GM21737 (cell line): ENCODE measurements at regions not wholly inside any gene's neighbourhood (a gene's known extent, or its start where the extent isn't known, plus 50 kb on each side); places are given as distances from the start of the nearest gene placed in this dataset.

Experiments
- ATAC-seq: cut with Tn5 transposase; IDR thresholded peaks from one replicate; pipeline ENCODE4 v1.9.1; 2021; ENCODE audit warnings: mild to moderate bottlenecking, moderate library complexity; ENCODE audit not compliant: unreplicated experiment

DNA sequence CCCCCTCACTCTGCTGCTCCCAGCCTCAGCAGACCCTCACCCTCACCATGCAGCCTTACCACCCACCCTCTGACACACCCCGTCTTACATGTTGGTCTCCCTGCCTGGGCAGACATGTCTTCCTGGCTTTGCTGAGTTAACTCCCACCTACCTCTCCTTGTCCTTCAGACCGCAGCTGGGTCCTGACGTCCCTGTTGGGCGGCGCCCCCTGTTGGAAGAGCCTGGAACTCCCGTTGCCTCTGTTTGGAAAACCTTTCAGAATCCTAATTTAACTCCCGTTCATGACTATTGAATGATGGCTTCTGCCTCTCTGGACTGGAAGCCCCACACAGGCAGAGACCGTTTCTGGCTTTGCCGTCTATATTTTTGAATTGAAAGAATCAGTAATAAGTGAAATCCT lies 245.1 kb downstream of the MYLK4 start:
- no peak for ATAC-seq

GRCh38 chr6:2504495-2505064 lies 246.1 kb downstream of the MYLK4 start:
- ATAC-seq, result no peak

DNA sequence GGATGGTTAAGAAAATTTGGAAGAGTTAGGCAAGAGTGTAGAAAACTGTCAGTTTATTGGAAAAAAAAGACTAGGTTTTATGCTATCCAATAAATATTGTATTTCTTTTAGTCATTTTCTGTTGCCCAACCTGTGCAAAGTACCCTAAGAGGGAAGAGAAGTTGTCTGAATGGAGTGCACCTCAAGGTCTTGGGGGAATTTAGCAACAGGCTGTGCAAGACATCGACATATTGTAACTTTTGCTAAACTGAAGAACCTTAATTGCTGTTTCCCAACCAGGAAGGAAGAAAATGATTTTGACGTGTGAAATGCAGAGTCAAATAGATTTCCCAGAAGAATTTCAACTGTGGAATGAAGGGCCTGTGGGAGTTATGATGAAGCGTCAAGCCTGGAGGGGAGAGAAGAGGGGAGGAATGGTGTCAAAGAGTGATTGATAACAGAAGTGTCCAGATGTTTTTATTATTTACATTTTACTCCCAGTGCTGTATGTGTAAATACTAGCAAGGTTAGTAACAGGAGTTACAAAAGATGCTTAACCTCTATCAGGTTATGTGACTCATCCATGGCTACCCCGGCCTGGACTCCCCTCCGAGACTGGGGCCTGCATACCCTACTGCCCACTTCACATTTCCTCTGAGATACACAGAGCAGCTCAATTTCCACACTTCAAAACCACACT lies 246.8 kb downstream of the MYLK4 start:
- ATAC-seq, result no peak

- no peak for ATAC-seq
Observed at GRCh38 chr6:2502998-2503674, 247.6 kb downstream of the MYLK4 start.

DNA sequence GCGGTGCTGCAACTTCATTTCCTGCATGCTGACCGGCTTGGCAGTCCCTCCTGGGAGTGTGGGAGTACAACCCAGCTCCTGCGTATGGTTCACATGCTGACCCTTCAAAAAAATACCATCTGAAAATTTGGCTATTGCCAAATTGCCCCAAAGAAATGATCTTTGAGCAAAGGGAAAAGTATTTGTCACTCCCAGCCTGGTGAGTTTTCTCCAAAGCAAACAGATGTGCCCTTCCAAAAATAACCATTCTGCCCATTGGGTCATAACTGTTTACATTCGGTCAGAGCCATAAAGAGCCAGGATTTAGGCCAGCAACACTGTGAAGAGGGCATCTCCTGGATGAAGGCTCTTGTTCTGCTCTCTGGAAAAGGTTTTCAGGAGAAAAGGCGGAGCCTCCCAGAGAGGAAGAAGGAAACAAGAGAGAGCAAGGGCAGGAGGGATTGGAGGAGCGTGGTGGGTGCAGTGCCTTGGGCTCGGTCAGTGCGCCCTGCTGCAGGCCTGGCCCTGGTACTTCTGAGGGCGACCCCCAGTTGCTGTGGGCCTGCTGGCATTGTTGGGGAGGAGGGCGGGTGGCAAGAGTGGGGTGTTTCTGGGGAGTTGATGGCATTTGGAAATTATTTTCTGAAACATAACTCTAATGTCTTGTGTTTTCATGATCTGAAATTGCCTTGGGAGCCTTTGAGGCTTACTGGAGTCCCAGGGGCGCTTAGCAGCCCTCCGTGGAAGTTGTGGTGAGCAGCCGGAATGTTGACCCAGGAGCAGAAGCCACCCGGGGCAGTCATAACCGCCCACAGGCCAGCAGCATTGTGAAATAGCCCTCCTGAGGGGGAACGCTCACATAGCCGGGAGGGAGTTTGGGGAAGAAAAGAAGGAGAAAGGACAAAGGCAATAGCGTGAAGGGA lies 248.4 kb downstream of the MYLK4 start:
- no peak for ATAC-seq

- ATAC-seq, result no peak
Observed at GRCh38 chr6:2497922-2498623, 252.6 kb downstream of the MYLK4 start.

- no peak for ATAC-seq
Observed at GRCh38 chr6:2496291-2496690, 250.9 kb upstream of the GMDS start.

- no peak for ATAC-seq
Observed at GRCh38 chr6:2492686-2493523, 247.5 kb upstream of the GMDS start.

- ATAC-seq, result no peak
Observed at GRCh38 chr6:2491137-2491536, 245.7 kb upstream of the GMDS start.

DNA sequence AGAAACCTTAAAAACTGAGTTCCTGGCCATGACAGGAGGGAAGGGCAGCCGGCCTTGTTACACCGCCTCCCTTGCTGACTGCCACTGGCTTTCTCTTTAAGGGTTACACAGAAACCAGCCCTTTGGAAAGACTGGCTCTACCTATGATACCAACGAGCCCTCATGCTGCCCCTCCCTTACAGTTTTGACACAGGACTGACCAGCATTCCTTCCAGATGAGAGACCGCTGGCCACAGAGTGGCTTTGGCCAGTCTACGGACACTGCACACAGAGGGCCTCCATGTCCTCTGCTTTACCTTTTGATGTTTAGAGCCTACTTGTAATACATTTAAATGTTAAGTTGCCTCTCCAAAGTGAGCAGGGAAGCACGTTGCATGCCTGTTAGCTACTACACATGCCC lies 243.2 kb upstream of the GMDS start:
- ATAC-seq, result no peak

DNA sequence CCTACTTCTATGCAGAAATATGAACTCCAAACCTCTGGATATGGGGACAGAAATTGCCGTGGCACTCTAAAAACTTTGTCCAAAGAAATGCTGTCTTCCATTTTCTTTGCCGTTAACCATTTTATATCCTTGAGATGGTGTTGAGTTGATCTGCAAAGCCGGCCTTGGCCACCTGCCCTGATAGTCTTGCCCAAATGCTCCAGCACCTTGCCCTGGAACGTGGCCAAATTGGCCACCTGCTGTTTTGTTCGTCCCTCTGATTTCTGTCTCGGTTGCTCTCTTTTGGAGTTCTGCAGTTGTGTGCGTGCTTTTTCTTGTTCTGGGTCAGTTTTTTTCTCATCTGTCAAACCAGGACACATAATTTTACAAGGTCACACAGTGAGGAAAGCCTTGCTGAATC lies 239.7 kb upstream of the GMDS start:
- no peak for ATAC-seq

- no peak for ATAC-seq
Observed at GRCh38 chr6:2482773-2483172, 237.4 kb upstream of the GMDS start.

DNA sequence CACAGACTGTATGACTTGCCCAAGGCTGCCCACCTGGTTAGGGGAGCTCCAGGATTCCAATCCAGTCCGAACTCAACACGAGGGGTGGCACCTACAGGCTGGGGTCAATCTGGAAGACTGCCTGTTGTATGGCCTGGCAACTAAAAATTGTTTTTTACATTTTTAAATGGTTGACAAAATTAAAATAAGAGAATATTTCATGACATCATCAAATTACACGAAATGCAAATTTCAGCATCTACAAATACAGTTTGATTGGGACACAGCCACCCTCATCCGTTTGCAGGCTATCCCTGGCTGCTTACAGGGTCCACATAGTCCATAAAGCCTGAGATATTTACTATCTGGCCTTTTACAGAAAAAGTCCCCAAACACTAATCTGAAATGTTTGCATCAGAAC lies 235.9 kb upstream of the GMDS start:
- ATAC-seq, result no peak

DNA sequence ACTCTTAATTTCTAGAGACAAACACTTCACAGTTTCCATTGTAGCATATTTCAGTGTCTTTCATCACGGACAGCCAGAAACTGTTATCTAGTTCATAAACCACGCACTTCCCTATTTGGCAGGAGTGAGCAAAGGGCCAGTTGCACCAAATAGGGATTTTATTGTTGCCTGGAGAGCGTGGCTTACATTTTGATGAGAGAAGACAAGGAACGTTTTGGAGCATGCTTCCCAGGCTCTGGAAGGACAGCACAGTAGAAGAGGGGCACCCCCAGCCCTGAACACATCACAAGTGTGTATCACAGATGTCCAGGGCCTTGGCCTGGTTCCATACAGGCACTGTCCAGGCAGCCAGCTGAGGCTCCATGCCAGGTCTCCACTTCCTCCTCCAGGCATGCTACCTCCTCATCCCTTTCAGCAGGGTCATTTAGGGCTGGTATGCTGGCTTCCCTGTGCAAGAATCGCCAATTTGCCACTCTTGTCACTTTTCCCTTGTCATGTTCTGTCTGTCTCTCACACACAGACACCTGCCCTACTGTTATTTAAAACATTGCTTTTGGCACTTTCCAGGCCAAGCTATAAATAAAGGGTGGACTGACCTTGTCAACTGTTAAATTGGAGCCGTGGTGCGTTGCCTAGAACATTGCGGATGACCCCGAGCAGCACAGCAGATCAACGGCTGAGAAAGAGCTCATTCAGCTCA lies 235.0 kb upstream of the GMDS start:
- no peak for ATAC-seq

- ATAC-seq, result no peak
Observed at GRCh38 chr6:2478200-2478599, 232.8 kb upstream of the GMDS start.

DNA sequence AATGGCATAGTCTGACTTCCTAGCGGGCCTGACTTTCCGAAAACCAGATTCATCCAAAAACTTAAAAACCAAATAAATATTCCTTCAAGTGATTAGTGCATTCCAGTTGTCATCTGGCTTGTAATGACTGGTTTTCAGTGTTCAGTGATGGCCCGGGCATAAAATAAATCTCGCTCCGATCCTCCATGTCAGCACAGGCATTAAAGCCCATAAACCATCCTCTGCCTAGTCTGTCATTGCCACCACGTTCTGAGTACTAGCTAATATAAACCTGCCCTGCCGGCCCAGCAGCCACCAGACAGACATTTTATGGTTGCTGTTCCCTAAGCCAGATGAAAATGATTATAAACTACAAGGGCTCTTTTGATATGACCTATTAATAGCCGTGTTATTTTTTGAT lies 232.3 kb upstream of the GMDS start:
- ATAC-seq, result no peak

GRCh38 chr6:2477250-2477649 lies 231.8 kb upstream of the GMDS start:
- ATAC-seq, result no peak

GRCh38 chr6:2476376-2476775 lies 231.0 kb upstream of the GMDS start:
- ATAC-seq, result no peak

DNA sequence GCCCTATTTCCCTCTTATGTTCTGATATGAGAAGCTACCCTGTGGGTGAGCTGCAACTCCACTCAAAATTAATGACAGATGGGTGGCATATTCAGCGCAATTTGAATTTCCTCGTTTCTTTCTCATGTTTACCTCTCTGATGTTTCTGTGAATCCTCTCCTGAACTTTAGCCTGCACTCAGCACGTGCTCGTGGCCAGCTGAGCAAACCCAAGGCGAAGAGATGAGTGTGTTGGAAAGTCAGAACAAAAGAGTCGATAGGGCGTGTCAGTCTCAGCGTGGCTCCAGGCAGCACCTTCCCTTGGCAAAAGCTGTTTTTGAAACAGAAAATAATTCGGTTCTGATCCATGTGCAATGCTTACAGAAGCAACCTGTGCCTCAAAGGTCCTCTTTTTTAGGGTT lies 226.1 kb upstream of the GMDS start:
- no peak for ATAC-seq
